HG02610 (cell line): ENCODE measurements at regions not wholly inside any gene's neighbourhood (a gene's known extent, or its start where the extent isn't known, plus 50 kb on each side); places are given as distances from the start of the nearest gene placed in this dataset.
"Not testable (repeated sequence)": the region's sequence is repeated elsewhere in the genome, so short reads cannot be mapped to it uniquely, and the experiment has no call there.

Experiments used
- ATAC-seq: cut with Tn5 transposase; IDR thresholded peaks from one replicate; pipeline ENCODE4 v1.9.1; 2021; ENCODE audit warnings: mild to moderate bottlenecking, moderate library complexity; ENCODE audit not compliant: unreplicated experiment

DNA sequence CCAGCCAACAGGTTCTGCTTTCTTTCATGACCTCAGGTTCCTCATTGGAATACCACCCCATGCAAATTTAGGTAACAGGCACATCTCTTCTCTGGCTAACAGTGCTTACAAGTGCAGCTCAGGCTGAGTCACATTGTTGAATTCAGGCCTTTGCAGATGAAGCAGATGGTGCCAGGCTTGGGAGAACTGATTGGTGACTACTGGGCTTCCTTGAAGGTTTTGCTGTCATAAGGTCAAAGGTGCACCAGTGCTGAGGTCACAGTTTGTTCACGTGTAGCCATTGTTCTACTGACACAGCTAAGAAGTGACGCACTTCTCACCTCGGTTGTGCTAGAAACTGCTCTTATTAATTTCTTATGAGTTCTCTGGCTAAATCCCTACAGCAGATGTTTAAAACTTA is 128.6 kb upstream of the BMPER start:
- no peak for ATAC-seq

DNA sequence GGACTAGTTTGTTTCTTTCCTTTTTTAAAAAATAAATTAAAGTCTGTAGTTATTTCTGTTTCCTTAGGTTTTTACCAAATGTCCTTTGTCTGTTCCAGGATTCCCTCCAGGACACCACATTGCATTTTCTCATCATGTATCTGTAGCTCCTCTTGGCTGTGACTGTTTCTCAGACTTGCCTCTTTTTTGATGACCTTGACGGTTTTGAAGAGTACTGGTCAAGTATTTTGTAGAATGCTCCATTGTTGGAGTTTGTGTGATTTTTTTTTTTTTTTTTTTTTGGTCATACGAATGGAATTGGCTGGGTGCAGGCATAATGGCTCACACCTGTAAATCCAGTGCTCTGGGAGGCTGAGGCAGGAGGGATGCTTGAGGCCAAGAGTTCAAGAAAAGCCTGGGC is 127.1 kb upstream of the BMPER start:
- ATAC-seq, result no peak

DNA sequence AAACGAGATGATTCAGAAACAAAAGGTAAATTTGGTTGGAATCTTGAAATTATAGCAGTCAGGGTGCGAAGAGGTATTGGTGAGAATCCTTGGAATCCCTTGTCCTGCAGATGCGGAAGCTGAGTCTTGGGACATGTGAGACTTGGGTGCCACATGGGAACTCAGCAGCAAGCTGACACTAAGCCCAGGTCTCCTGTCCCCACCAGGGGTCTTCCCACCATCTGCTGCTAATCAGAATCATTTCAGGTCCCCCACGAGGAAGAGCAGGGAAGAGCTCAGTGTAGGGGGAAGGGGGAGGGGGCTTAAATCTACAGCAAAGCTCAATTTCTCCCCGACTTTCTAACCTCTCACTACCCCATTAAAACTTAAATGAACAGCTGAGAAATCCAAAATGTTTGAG is 126.1 kb upstream of the BMPER start:
- ATAC-seq, result no peak

DNA sequence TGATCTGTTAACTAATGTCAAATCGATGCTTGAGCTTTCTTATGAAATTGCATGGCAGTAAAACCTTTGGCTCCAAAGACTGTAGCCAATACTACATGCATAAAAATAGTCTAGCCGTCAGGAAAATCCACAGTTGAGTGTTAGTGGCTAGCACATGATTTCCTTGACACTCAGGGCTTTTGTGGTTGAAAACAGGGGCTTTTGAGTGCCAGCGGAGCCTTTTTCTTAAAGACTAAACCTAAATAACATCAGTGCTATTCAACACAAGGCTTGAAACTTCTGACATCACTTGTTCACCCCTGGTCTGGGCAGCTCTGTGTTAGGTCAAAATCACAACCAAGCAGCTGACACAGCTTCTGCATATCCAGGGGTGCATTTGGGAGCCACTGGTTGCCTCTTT is 124.2 kb upstream of the BMPER start:
- ATAC-seq, result no peak

DNA sequence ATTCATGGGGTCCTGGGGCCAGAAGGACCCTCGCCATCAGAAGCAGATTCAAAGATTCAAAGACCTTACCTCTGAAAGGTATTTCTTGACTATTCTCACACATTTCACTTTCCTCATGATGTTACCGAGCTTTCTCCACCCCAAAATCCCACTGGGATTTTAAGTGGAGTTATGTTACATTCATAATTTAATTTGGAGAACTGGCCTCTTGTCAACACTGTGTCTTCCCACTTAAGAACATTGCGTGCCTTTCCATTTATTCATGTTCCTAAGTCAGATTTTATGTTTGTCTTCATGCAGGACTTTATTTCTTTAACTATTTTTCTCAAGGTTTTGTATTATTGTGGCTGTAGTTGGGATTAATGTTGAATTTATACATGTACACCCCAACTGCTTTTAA is 123.5 kb upstream of the BMPER start:
- no peak for ATAC-seq

DNA sequence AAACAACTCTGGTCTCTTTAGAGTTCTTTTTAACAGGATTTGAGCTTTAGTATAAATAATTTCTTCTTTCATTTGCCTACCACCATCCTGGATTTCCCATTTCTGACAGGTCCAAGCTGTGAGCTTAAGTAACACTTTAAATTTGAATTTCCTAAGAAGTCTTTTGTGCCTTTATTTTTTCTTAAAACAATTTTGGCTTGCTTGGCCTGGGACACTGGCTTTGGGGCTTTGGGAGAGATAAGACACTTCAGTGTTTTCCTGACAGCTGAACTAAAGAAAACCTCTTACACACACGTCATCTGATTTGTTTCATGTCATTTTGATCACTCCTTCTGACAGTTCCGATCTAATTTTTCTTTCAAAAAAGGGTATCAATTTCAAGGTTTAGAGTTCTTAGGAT is 121.3 kb upstream of the BMPER start:
- ATAC-seq, result no peak

DNA sequence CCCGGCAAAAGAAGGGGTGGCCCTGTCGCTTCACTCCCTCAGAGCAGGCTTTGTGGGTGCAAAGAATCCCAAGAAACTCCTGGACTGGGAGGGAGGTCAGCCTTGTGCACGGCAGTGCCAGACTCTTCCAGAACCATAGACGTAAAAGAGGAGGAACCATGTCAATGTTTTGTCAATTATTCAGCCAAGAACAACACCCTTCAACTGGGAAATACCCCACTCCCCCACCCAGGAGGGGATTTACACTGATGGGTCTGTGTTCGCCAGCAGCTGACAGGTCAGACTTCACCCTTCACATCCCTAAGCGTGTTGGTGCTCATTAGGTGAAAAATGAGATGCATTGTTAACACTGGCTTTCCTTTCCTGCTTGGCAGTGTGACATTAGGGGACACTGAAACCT is 116.8 kb upstream of the BMPER start:
- no peak for ATAC-seq

DNA sequence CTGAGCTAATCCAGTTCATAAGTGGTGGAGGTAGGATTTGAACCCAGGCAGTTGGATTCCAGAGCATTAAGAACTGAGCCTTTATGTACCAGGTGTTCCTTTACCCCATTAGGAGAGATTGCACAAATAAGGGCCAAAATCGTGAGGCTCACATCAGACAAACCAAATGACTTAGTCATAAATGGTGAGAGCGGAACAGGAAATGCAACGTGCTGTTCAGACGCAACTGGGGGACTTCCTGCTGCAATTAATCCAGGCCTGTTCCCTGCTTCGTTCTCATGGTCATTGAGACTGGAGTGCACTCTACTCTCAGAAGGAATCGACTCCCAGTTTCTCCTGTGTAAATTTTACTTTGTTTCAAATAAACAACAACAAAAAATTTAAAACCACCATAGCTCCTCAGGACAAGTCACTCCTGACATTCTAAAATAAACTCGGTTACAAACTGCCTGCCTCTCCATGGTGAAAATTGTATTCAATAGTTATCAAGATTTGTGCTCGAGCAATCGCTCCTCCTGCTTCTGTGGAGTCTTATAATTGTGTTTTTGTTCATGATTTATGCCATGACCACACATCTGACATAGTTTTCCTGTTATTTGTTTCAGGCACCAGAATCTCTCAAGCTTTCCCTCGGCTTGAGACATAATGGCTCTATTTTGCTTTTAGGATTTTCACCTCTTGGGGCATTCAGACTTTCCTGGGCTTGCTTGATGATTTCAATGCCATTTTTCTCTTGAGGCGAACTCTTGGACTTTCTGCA is 115.3 kb upstream of the BMPER start:
- no peak for ATAC-seq

DNA sequence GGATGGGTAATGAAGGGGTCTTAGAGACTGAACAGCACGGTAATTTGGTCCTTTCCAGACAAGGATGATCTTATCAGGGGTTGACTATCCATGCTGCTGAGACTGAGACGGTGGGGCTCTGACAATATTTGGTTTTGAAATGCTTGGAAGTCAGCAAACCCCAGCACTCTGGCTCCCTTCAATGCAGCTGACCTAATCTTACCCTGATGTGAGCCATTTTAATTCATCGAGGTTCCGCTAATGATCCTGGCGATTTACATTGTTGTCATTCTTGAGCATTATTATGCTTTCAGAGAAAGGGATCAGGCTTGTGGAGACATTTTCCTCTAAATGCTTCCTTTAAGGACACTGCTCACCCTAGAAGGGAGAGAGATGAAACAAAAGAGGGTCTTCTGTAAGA is 114.6 kb upstream of the BMPER start:
- ATAC-seq, result no peak

DNA sequence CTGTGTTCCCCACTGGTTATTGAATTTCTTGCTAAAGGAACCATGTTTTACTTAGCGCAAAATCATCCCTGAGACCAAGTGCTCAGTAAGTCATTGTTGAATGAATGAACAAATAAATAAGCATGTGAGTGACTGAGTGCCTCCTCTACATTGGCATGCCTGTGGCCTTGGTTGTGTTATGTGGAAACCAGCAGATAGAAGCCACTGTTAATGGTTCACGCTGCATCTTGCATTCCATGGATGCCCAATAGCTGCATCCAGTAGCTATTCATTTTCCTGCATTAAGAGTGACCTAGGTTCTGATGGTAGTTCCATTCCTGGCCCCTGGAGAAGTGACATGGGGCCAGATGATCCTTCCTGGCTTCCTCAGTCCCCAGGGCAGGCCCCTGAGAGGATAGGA is 113.3 kb upstream of the BMPER start:
- no peak for ATAC-seq

DNA sequence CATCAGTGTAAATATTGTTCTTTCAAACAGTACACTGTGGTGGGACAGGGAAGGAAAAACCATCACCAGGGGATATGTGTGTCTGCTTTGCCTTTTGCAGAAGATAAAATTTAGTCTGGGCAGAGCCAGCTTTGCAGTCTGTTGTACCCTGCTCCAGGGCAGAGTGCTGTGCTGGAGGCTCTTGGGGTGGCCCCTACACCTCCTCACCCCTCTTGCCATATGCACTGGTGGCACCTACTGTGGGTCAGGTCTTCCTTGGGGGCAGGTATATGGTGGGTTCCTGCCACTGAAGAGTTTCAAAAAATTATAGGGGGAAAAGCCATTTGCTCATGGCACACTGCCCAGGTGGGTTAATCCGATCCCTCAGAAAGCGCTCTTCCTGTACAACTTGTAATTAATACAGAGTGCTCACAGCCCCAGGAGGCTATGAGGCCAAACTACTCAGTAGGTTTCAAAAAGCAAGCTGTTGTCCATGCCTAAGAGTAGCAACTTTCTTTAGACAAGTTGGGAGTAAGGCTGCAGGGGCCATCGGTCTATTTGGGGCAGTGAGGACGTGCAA is 112.7 kb upstream of the BMPER start:
- ATAC-seq, result no peak

DNA sequence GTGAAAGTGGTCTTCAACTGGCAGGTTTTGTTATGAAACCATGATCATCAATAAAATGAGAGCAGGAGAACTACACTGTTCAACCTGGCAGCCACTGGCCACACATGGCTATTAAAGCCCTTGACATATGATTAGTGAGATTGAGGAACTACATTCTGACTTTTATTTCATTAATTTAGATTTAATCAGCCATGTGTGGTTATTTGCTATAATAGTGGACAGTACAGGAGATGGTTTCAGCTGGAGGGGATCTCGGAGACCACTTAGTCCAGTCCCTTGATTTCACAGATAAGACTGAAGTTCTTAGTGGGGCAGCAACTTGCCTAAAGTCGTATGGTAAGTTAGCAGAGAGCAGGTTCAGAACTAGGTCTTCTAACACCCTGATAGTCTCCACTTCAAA is 111.7 kb upstream of the BMPER start:
- no peak for ATAC-seq

DNA sequence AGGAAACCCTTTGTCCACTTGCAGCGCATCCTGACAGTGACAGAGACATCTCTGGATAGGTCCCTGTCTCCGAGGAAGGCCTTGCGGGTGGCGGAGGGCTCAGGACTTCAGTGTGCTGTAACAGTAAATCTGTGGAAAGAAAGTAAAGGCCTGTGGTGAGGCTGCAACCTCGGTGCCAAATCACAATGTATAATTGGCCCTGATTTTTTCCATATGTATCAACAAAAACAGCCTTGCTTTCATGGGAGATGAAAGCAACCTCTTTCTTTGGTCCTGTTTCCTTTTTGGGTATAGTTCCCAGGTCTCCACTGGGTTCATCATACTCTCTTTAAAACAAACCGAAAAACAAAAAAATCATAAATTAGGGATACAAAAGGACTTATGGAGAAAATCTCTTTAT is 110.9 kb upstream of the BMPER start:
- ATAC-seq, result no peak

DNA sequence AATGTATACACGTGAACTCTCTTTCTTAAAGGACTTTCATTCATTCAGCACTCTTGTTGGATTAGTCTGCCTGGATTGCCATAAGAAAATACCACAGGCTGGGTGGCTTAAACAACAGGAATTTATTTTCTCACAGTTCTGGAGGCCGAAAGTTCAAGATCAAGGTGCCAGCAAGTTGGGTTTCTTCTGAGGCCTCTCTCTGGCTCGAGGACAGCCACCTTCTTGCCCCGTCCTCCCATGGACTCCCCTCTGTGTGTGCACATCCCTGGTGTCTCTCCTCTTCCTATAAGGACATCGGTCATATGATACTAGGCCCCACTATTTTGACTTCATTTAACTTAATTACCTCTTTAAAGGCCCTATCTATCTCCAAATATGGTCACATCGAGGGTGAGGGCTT is 110.4 kb upstream of the BMPER start:
- no peak for ATAC-seq

DNA sequence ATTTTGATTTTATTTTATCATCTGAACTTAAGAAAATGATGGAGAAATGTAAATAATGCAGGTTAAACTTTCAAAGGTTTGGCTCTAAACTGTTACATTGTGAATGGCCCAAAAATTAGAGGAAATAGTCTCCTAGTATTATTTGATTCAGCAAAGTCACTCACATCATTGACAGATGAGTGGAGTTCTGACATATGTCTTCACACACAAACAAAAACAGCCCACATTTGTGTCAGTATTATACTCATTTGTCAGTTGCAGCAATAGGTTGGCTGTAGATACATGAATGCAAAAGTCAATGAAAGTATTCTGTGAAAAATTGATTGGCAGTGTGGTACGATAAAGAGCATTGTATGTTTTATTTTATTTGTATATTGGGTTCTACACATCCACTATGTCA is 108.8 kb upstream of the BMPER start:
- ATAC-seq, result no peak

DNA sequence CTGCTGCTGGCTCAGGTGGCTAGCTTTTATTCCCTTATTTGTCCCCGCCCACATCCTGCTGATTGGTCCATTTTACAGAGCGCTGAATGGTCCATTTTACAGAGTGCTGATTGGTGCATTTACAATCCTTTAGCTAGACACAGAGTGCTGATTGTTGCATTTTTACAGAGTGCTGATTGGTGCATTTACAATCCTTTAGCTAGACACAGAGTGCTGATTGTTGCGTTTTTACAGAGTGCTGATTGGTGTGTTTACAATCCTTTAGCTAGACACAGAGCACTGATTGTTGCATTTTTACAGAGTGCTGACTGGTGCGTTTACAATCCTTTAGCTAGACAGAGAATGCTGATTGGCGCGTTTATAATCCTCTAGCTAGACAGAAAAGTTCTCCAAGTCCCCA is 107.8 kb upstream of the BMPER start:
- ATAC-seq, result not testable (repeated sequence)

DNA sequence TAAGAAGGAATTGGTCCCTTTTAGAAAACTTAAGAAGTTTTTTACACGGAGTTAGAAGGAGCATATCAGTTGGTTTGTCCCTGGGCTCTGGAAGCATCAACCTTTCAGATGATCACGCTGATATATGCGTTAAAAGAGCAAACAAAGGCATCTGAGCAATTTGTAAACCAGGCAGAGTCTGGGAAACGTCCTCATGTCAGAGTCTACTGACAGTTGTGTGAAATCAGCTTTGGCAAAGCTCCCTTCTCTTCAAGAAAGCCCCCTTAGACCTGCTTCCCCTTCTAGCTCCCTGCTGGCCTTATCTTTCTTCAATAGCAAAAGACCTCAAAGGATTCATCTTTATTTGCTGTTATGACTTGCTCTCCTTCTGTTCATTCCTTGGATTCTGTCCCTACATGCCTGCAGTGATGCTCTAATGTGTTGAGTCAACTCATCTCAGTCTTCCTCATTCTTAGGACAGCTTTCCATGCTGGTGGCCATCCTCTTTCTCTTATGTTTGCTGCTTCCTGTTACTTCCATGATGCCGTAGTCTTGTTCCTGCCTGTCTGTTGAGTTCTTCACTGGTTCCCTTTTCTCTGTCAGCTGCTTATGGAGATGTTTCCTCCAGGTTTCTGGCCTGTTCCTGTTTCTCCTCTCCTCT is 106.5 kb upstream of the BMPER start:
- ATAC-seq, result no peak

DNA sequence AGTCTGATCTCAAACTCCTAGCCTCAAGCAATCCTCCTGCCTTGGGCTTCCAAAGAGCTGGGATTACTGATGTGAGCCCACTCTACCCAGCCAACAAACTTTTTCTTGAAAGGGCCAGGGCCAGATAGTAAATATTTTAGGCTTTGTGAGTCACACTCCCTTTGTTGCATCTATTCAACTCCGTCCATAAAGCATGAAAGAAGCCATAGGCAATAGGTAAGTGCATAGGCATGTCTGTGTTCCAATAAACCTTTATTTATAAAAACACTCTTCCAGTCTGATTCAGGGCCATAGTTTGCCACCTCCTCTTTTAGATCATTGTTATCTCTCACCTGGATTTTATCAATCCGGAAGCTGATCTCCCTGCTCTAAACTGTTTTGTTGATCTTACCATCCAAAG is 105.6 kb upstream of the BMPER start:
- no peak for ATAC-seq

DNA sequence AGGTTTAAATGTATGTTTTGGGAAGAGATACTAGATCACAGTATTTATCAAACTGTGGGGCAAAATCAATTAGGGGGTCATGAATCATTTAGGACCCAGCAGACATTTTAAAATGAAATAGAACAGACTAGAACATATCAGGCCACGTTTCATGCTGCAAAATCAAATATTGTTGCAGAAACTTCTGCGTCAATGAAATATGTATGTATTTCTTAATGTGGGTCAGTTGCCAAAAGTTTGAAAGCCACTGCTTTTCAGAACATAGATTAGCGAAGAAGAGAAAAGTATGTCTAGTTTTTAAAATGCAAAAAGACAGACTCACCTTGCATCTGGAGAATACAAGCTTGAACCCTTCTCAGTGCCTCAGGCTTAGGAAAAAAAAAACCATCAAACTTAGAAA is 102.7 kb upstream of the BMPER start:
- ATAC-seq, result no peak

DNA sequence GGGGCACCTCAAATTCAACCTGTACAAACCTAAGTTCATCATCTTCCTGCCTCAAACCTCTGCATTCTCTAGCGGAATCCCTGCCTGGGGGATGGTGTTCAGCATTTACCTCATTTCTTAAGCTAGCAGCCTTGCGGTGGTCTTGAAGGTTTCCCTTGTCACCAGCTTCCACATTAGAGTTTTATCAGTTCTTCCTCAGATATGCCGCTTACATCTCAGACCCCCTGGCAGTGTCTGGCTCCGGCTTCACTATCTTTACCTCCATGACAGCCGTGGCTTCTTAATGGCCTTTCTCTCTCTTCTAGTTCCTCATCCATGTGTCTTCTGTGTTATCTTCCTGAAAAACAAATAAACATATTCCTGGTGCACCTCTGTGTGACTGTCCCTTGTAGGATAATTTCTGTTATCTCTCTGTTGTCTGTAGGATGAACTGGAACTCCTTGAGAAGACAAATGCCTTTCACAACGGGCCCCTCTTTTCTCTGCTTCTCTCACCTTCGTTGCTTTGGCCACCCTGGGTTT is 101.1 kb upstream of the BMPER start:
- no peak for ATAC-seq

DNA sequence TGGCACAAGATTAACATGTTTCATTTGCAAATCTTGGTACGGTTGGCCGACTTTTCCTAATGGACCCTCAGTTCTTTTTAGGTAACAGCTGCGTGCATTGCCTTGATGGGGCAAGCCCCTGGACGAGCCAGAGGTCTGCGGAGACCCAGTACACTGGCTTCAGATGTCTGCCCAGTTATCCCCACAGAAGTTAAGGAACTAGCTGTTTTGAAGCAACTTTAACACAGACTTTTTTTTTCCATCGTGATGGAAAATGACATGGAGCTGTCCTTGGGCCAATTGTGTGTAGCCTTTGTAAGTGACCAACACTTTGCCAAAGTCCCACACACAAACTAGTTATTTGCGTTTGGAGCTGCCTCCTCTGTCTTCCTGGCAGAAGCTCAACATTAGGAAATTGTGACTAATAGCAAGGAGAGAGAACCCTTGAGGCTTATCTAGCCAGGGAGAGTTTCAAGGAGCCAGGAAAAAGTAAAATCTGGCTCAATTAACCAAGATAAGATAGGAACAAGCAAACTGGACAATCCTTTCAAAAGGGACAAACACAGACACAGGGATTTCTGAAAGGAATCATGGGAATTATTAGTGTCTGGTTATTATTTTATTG is 99.6 kb upstream of the BMPER start:
- ATAC-seq, result no peak
